GM21825 (cell line): ENCODE measurements at regions not wholly inside any gene's neighbourhood (a gene's known extent, or its start where the extent isn't known, plus 50 kb on each side); places are given as distances from the start of the nearest gene placed in this dataset.

Experiments
- ATAC-seq: cut with Tn5 transposase; IDR thresholded peaks from one replicate; pipeline ENCODE4 v1.9.1; 2021; ENCODE audit warnings: mild to moderate bottlenecking, moderate library complexity; ENCODE audit not compliant: unreplicated experiment

DNA sequence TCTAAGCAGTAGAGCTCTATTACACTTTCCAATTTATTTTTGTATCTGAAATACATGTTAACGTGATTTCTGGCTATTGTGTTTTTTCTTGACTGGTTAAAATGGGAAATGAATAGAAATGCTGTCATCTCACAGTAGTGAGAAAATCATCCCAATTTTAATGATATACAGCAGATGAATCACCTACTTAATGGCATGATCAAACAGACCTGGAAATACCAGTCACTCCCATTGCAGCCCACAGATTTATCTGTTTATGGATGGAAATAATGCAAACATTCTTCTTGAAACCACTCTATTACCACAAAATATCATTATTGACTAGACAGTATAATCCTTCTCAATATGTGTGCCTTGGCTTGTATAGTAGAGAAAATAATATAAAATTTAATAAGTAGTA lies 497.8 kb upstream of the ADAMTS5 start:
- ATAC-seq = no peak

DNA sequence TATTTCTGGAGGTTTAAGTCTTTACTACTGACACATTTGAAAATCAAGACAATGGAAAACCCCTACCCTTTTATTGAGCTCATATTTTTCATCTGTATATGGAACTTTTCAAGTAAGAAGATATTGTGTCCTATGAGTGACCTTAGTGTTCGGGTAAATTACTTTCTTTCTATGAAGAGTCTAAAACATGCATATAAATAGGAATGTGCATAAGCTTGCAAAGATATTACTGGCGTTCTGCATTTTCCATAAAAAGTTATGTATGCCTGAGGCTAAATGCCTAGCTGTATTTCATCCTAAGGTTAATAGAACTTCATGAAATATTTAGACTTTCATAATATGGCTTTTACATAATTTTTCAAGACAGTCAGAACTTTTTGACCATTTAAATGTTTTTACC lies 495.8 kb upstream of the ADAMTS5 start:
- ATAC-seq = no peak

DNA sequence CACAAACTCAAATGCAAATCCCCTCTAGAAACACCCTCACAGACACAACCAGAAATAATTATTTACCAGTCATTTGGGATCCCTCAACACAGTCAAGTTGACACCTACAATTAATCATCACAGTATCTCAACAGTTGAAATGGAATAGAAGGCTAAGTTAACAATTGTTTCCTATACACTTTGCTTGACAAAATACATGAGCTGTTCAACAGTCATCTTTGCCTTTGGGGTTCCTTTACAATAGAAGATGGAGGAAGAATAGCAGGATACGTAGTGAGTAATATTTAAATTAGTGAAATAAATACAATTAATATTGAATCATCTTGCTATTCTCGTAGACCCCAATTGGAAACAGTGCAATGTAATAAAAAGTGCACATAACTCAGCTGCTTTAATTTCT lies 487.3 kb upstream of the ADAMTS5 start:
- no peak for ATAC-seq

DNA sequence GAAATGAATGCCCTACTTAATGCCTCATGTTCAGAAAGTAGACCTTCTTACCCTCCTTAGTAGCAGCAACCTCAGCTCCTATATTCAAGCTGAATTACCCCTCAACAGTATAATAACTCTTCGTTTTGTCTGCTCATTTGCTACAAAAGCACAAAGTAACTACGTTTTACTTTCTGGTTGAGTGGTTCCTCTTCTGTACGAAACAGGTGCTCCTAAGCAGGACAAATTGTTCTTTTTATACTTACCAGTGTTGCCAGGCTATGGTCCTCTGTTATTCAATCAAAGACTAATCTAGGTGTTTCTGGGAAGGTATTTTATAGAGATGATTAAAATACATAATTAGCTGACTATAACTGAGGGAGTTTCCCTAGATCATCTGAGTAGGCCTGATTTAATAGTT lies 484.2 kb upstream of the ADAMTS5 start:
- ATAC-seq = no peak

DNA sequence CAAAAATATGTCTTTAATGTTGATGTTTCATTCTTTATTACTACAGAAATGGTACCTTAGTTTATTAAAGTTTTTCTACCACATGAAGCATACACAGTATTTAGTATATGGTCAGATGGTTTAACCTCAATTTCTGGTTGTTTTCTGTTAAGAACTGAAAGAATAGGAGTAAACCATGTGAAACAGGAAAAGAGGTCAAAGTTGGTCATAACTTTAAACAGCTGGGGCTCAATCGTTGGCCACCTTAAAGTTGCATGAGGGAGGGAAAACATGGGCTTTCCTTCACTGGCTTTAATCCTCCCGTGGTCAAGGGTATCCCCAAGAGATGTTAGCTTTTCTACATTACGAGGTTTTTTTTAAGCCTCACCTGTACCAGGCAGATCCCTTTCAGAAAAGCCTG lies 483.3 kb upstream of the ADAMTS5 start:
- ATAC-seq = no peak

DNA sequence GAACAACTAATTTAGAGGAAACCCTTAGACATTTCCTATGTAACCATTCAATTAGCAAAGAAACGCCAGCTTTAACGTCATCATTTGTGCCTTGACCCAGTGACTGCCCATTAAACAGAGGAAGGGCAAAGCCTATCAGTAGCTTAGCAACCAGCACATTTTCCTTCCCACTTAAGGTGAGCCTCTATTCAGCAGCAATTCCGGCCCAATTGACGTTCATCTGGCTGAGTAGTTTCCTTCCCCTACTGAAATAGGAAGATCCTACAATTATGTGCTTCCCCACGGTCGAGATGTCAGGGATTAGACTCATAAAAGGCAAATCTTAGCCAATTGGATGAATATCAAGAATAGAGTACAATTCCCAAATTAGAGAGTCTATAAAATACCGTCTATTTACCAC lies 482.1 kb upstream of the ADAMTS5 start:
- no peak for ATAC-seq

DNA sequence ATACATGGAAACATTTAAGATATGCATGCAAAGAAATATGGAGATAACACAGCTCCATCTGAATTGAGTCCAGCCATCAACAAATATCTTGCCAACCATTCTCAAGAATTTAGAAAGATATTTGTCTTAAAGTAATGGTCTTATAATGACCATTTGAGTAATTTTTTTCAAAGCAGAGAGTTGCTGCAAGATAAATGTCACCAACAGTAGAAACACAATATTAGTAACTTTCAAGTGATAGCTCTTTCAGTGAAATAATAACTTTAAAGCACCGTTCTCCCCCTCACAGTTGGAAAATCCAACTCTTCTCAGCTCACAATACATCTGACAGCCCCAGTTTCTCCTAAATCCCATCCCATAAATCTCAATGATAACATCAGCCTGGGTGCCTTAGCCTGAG lies 481.0 kb upstream of the ADAMTS5 start:
- no peak for ATAC-seq

DNA sequence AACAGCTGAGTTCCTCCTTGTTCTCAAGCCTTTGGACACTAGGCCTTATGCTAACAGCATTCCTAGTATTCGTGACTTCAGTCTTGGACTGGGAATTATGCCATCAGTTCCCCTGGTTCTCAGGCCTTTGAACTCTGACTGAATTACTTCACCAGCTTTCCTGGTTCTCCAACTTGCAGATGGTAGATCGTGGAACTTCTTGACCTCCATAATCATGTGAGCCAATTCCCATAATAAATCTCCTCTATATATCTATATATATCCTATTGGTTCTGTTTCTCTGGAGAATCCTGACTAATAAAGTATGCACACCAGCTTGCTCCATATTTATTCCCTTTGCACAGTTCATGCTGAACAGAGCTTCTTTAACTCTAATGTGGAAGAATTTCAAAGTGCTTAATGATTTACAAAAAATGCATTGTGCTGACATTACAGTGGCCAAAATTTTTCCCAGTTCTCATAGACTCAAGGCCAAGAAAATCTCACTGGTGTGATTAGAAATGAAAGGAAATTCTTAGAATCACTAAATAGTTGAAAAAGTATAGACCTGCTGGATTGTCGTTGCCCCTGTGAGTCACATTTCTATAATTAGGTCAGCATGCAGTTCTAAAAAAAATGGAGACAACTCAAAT lies 462.9 kb upstream of the ADAMTS5 start:
- ATAC-seq = no peak

DNA sequence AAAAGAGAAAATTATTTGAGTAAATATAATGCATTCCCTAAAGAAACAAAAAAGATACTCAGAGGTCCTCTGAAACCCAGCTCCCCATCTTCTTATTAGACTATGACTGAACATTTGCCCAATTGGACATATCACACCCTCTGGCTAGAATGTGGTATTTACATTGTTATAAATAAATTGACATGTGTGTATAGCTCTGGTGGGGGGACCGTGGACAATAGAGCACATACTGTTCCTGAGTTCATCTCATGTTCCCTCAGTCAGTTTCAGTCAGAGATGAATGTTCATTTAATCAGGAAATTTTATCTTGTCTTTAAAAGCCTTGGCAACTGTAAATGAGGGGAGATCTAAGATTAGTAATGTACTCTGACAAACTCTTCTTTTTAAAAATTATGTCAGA lies 459.3 kb upstream of the ADAMTS5 start:
- no peak for ATAC-seq

DNA sequence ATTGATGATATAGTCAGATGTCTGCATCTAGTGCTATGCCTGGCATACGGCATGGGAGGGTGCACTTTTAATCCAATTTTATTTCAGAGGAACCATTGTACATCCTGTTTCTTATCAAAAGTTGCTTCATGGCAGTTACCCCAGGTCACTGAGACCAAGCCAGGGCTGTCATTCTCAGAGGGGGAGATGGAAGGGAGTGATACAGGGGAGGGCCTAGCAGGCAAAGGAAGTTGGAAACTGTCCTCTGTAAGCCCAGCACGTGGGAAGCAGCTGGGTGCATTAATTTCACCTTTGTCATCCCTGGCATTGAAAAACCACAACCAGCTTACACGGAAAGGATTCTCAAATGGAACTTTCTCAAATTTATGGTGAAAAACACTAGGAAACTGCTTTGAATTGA lies 458.7 kb upstream of the ADAMTS5 start:
- ATAC-seq = no peak

DNA sequence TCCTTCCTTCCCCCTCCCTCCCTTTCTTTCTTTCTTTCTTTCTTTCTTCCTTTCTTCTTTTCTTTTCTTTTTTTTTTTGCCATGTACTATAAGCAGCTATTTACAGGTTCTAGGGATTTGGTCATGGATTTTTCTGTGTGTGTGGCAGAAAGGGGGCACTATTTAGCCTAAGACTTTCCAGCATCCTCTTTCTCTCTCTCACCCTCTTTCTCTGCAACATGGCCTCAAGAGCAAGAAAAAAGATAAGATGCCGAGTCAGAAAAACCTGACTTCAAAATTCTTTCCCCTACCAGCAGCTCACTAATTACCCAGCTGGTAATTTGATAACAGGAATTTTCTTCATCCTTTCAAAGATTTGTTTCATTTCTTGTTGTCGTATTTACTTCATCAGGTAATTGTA lies 458.3 kb upstream of the ADAMTS5 start:
- no peak for ATAC-seq

DNA sequence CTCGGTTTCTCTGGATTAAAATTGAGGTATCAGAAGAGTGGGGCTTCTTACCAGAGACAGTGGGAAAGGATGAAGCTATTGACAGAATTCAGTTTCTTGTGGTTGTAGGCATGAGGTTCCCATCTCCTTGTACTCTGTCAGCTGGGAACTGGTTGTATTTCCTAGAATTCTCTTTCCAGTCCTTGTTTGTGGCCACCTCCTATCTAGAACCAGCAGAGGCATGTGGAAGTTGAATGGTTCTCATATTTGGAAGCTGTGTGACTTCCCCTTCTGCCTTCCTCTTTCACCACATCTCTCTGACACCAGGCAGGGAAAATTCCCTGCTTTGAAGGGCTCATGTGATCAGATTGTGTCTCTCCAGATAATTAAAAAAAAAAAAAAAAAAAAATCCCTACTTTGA lies 457.7 kb upstream of the ADAMTS5 start:
- no peak for ATAC-seq

DNA sequence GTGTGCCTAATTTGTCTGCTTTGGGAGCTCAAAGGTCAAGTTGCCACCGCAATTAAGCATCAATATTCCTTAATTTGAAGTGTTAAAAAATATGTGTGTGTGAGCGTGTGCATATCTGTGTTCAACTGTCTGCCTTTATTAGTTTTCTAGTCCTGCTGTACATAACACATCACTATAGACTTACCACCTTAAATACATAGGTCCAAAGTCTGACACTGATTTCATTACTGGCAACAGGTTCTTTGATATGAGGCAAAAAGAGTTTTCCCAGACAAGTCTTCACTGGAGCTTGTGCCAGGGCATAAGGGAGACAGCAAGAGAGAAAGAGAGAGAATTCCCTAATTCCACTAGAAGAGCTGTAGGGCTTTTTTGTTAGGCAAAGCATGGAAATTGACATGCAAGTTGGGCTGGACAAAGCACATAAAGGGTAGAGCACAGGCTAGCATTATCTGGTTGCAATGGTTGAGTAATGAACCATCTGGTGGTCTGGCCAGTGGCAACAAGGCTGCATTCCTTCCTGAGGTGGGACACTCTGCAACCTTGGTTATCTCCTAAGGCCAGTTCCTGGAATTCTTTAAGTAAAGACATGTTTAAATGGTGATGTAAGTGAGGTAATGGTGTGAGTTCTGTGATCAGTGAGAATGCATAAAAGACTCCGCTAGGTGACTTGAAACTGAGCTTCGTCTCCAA lies 457.2 kb upstream of the ADAMTS5 start:
- ATAC-seq = no peak

DNA sequence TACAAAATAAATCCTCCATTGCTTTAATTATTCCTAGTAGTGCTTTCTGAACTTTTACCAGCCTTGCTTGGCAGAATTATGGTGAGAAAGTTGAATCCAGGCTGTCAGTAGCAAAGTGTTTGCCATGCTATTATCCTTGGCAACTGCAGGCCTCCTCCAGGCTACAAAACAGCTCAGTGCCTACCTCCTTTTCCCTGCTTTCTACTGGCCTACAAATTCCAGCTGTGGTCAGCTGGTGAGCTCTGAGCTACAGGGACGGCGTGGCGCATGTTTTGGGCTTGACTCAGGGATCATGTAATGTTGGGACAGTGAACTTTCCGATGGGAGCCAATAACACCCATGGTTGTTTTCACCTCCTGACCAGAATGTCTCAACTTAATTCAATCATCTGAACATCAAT lies 456.1 kb upstream of the ADAMTS5 start:
- no peak for ATAC-seq

DNA sequence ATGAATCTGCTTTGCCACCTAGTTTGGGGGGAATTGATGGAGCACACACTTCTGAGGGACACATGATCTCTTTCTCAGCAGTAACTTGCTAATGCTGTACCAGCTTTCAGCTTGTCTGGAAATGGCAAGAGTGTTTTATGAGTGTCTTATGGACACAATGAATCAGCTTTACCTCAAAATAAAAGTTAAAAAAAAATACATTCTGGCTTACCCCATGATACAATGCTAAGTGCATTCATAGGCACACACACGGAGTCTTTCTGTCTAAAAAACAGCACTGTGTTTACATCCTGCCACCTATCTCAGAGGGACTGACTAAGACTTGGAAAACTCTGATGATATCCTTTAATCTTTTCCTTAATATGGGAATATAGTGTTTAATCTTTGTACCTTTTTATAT lies 455.5 kb upstream of the ADAMTS5 start:
- no peak for ATAC-seq

DNA sequence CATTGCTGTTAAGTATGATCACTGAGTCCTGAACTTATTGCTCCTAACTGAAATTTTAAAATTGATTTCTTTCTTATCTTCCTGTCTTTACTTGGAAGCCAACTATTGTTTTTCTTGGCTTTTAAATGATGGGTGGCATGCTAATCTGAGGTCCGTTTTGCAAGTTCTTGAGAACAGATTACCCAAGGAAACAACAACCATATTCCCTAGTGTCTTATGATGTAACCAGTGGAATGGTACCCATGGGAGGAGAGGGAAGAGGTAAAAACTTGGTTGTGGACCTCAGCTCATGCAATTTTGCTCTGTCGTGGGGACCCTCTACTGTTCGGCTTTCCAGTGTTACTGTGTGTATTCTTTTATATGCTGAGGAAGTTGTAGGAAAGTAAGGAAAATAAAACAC lies 454.8 kb upstream of the ADAMTS5 start:
- no peak for ATAC-seq

DNA sequence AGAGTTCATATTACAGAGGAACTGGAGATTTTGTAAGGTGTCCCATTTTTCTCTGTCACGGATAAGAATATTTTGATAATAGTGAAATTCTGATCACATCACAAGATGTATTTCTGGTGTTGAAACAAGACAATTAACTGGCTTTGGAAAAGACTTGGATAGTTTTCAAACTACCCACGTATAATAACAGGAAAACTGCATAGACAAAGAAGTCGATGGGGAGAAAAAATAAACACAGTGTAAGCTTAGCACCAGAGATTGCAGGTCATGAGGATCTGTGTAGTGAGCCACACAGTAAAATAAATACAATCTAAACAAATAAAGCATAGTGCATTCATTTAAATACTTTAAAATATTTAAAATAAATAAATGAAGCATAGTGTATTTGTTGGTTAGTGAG lies 452.3 kb upstream of the ADAMTS5 start:
- no peak for ATAC-seq

DNA sequence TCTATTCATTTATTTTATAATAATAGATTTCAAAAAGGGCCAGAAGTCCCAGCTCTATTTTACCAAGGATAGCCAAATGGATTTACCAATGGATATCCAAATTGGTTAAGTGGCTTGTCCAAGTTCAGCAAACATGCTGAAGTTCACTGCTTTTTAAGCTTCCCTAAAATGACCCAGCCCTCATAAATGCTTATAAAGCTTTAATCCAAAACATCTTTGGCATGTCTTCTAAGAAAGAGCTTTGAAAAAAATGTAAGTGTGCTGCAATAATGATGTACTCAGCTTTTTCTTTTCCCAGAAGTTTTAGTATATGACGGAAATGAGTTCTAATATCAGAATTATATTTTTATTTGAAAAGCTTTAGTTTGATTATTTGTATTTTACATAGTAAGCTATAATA lies 451.5 kb upstream of the ADAMTS5 start:
- no peak for ATAC-seq

DNA sequence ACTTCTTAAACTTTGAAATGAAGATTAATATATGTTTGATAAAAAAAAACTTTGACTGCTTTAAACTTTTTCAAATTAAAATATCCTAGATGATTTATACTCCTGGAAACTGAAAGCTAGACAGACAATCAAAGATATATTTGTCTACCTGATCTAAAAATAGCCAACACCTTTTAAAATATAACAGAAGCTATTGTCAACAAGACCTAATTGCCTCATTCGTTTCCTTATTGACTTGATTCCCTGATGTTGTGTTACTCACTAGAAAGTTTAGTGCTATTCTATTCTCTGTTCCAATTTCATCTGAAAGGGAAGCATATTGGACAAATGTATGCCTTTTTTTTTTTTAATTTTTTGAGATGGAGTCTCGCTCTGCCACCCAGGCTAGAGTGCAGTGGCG lies 445.6 kb upstream of the ADAMTS5 start:
- ATAC-seq = no peak

DNA sequence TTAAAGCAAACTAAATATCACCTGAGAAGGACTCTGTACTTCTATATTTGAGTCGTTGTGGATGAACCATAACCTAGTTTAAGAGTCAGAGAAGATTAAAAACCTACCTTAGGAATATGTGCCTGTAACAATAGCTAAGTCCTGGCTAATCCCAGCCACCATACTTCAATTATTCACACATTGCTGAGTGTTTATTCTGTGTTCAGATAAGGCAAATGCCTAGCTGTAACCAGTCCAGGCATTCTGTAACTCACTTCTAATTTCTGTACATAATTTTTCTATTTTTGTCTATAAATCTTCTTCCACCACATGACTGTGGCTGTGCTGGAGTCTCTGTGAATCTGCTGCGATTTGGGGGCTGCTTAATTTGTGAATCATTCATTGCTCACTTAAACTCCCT lies 441.9 kb upstream of the ADAMTS5 start:
- ATAC-seq = no peak

DNA sequence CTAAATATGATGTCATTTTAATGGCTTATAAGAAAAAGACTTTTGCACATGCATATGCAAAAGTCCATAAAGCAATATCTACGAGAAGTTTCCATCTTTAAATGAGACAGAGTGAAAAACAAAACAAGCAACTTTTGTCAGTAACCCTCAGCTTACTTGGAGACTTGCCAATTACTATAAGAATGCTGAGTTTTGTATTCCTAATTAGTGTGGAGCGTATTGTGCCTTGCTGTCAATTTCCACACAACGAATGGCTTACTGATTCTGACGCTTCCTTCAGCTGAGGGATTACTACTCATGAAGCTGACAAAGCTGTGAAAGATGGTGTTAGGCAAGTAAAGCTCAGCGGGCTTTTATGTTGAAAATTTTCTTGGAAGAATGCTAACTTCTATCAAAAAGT lies 440.4 kb upstream of the ADAMTS5 start:
- ATAC-seq = no peak

DNA sequence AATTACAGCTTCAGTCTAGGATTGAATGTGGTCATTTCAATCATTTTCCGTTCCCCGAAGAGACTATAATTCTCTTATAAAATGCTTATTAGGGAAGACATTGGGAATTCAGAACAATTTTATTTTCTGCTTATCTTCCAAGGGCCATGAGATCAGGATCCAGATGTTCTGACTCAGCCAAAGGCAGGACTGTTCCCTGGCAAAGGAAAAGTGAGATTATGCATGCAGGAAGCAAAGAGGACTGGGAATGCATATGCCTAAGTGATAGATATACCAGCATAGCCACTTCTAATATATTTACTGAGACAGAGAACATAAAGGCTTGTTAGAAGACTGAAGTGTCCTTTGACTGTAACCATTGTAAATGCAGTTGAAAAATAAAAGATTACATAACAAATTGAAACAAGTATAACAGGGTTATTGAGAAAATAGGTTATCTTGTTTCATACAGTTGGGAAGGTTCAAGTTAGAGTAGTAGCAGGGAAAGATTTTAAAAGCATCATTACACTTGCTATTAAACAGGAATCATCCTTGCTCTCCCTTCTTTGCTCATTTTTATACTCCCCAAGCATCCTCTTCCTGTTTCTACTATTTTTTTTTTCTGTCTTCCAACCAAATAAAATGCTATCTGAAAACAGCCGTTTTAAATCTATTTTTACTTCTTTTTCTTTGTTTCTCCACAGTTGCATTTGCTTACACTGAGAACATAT lies 439.6 kb upstream of the ADAMTS5 start:
- no peak for ATAC-seq
